ENCODE measurements at regions not wholly inside any gene's neighbourhood (a gene's known extent, or its start where the extent isn't known, plus 50 kb on each side); places are given as distances from the start of the nearest gene placed in this dataset.
"Not testable (repeated sequence)": the region's sequence is repeated elsewhere in the genome, so short reads cannot be mapped to it uniquely, and the experiment has no call there.

- no peak for TF ChIP-seq CTCF (IDR thresholded peaks at IDR 0.05; ENCODE audit: insufficient read depth, low read length)
- no peak for DNase-seq (ENCODE audit: low read depth)
- no peak overlapping the region for H3K4me3 ChIP-seq (ENCODE audit: low read depth, low read length)
Measured at GRCh38 chr22:44571566-44572413, 73.8 kb upstream of the RTL6 start.

GRCh38 chr22:44570476-44571445, 72.7 kb upstream of the RTL6 start:
- no peak for DNase-seq (ENCODE audit: low read depth)

GRCh38 chr22:44569561-44569991, 71.5 kb upstream of the RTL6 start:
- TF ChIP-seq CTCF (IDR thresholded peaks at IDR 0.05; ENCODE audit: insufficient read depth, low read length): no peak
- no peak overlapping the region for H3K4me3 ChIP-seq (ENCODE audit: low read depth, low read length)
- no peak for DNase-seq (ENCODE audit: low read depth)

More at GRCh38 chr22:44570476-44571445, 72.7 kb upstream of the RTL6 start:
- TF ChIP-seq CTCF (IDR thresholded peaks at IDR 0.05; ENCODE audit: insufficient read depth, low read length): no peak
- no peak overlapping the region for H3K4me3 ChIP-seq (ENCODE audit: low read depth, low read length)

- DNase-seq (ENCODE audit: low read depth): peak; percentile 58
- H3K4me3 ChIP-seq (ENCODE audit: low read depth, low read length): no peak overlapping the region
- TF ChIP-seq CTCF (IDR thresholded peaks at IDR 0.05; ENCODE audit: insufficient read depth, low read length): peak; percentile 65
Measured at GRCh38 chr22:44567846-44568493, 69.9 kb upstream of the RTL6 start.

GRCh38 chr22:44567378-44567841, 69.4 kb upstream of the RTL6 start:
- not testable (repeated sequence) for H3K4me3 ChIP-seq (ENCODE audit: low read depth, low read length); DNase-seq (ENCODE audit: low read depth)

GRCh38 chr22:44566911-44567310, 68.9 kb upstream of the RTL6 start:
- no peak overlapping the region for H3K4me3 ChIP-seq (ENCODE audit: low read depth, low read length)
- no peak for DNase-seq (ENCODE audit: low read depth)
- no peak for TF ChIP-seq CTCF (IDR thresholded peaks at IDR 0.05; ENCODE audit: insufficient read depth, low read length)

- not testable (repeated sequence) for H3K4me3 ChIP-seq (ENCODE audit: low read depth, low read length); DNase-seq (ENCODE audit: low read depth)
Measured at GRCh38 chr22:44562651-44563050, 64.6 kb upstream of the RTL6 start.
